ENCODE measurements at regions not wholly inside any gene's neighbourhood (a gene's known extent, or its start where the extent isn't known, plus 50 kb on each side); places are given as distances from the start of the nearest gene placed in this dataset.

- TF ChIP-seq CTCF (conservative IDR thresholded peaks at IDR 0.05; ENCODE audit: low read length), result no peak
- no peak for TF ChIP-seq EZH2phosphoT487 (IDR thresholded peaks at IDR 0.05; ENCODE audit: borderline replicate concordance)
Observed at GRCh38 chr6:56766806-56767178, 124.1 kb upstream of the DST start.
